ENCODE measurements at regions not wholly inside any gene's neighbourhood (a gene's known extent, or its start where the extent isn't known, plus 50 kb on each side); places are given as distances from the start of the nearest gene placed in this dataset.
"Not testable (repeated sequence)": the region's sequence is repeated elsewhere in the genome, so short reads cannot be mapped to it uniquely, and the experiment has no call there.

- H3K14ac ChIP-seq (ENCODE audit: insufficient read length); H3K4me1 ChIP-seq (replicated peaks in 1 of 4; ENCODE audit: control insufficient read depth in 3 of 4, insufficient read depth in 4 of 4, low read length in 3 of 4); H3K27ac ChIP-seq (ENCODE audit: low read depth, low read length); H3K23ac ChIP-seq (ENCODE audit: insufficient read length); H4K20me1 ChIP-seq (replicated peaks in 1 of 2; ENCODE audit: control insufficient read depth in 1 of 2, insufficient read depth in 2 of 2, low read length in 2 of 2); H2BK15ac ChIP-seq (ENCODE audit: low read length); H2BK120ac ChIP-seq (replicated peaks; ENCODE audit: low read depth, low read length); H3K23me2 ChIP-seq (ENCODE audit: low read depth, low read length); DNase-seq (ENCODE audit: low read depth in 1 of 2, low spot score in 2 of 2); H3K4me2 ChIP-seq (ENCODE audit: insufficient read depth in 1 of 2, low read depth in 2 of 2, low read length in 2 of 2); H3K9me3 ChIP-seq (ENCODE audit: insufficient read depth in 2 of 2, low read depth in 1 of 2, low read length in 1 of 2); H3K4me3 ChIP-seq (ENCODE audit: extremely low read depth in 1 of 4, insufficient read depth in 2 of 4, low read depth in 3 of 4, low read length in 4 of 4); FAIRE-seq; H2AFZ ChIP-seq (ENCODE audit: low read length); H3K18ac ChIP-seq (ENCODE audit: extremely low read depth, low read length); H3K56ac ChIP-seq (replicated peaks; ENCODE audit: insufficient read length, low read depth, low read length); POLR2A ChIA-PET (ENCODE audit: partially characterized antibody); H2BK5ac ChIP-seq (ENCODE audit: low read depth, low read length); H3K4ac ChIP-seq (replicated peaks; ENCODE audit: insufficient read length, low read depth, low read length); H3K9ac ChIP-seq (replicated peaks in 1 of 4; ENCODE audit: extremely low read depth in 1 of 4, low read depth in 3 of 4, low read length in 3 of 4); H4K8ac ChIP-seq (ENCODE audit: extremely low read depth, insufficient read depth, low read length); H4K91ac ChIP-seq (replicated peaks; ENCODE audit: insufficient read length, low read length); H3K27me3 ChIP-seq (replicated peaks in 1 of 4; ENCODE audit: control insufficient read depth in 3 of 4, extremely low read depth in 1 of 4, insufficient read depth in 3 of 4, low read length in 3 of 4); H2BK12ac ChIP-seq (ENCODE audit: low read depth, low read length); H2BK20ac ChIP-seq (ENCODE audit: low read length); H3K79me2 ChIP-seq (ENCODE audit: control insufficient read depth in 1 of 2, insufficient read depth in 2 of 2, low read length in 2 of 2); H4K5ac ChIP-seq (ENCODE audit: insufficient read length, low read depth, low read length); H2AK5ac ChIP-seq (ENCODE audit: low read depth, low read length); H3K79me1 ChIP-seq (ENCODE audit: low read depth, low read length); H3K36me3 ChIP-seq (ENCODE audit: control insufficient read depth in 2 of 4, insufficient read depth in 4 of 4, low read length in 3 of 4): not testable (repeated sequence)
- 98% methylated on average over 2 of the region's 2 CpGs; no CpG with 5 or more reads in 1 of the 2 experiments for WGBS, 2 experiments (ENCODE audit: extremely low coverage in 1 of 2, insufficient coverage in 1 of 2, insufficient read length in 1 of 2, insufficient replicate concordance in 2 of 2, low coverage in 1 of 2, low lambda C conversion rate in 2 of 2, missing lambda C conversion rate in 1 of 2)
- CTCF ChIA-PET (ENCODE audit: partially characterized antibody) = interaction anchor here (0.8 to 1.0 kb wide), 2 partner anchors 10 to 86 kb away, joined by 3 to 4 read pairs; no protein-coding TSS in a partner anchor
Measured at GRCh38 chr1:8227674-8228073, 90.2 kb upstream of the SLC45A1 start.

Measured in H1 (cell line).